Activated CD8-positive, alpha-beta T cell treated with anti-CD3 and anti-CD28 coated beads for 36 hours (primary cell): ENCODE measurements at regions not wholly inside any gene's neighbourhood (a gene's known extent, or its start where the extent isn't known, plus 50 kb on each side); places are given as distances from the start of the nearest gene placed in this dataset.
A peak's percentile ranks its signal among the peaks of the same experiment; 100 is the strongest.

Source experiments
- ATAC-seq: fragments of 200-7000 bp; cut with Tn5 transposase; one replicate; pipeline ENCODE4 v1.10.0; 2021; ENCODE audit warnings: mild to moderate bottlenecking, moderate library complexity
- CTCF ChIA-PET: fragments of 350-600 bp; sonication (Branson Sonifier 250); formaldehyde crosslinking; loops from one replicate; lab custom pipeline; 2021; ENCODE audit warnings: antibody characterized with exemption; lab: Charles Lee
- POLR2A ChIA-PET: fragments of 350-600 bp; sonication (Branson Sonifier 250); formaldehyde crosslinking; loops from one replicate; lab custom pipeline; 2021; ENCODE audit warnings: antibody characterized with exemption; lab: Charles Lee
- DNase-seq: peaks from one replicate; pipeline ENCODE4 v3.0.0-alpha.2; 2020
- H3K27ac Mint-ChIP-seq: one replicate; pipeline ENCODE4 v1.8.0; 2021; ENCODE audit warnings: mild to moderate bottlenecking, mixed read lengths
- H3K27me3 Mint-ChIP-seq: one replicate; pipeline ENCODE4 v1.8.0; 2021; ENCODE audit warnings: mixed read lengths
- H3K36me3 Mint-ChIP-seq: one replicate; pipeline ENCODE4 v1.8.0; 2021; ENCODE audit warnings: low read depth, mixed read lengths
- H3K4me1 Mint-ChIP-seq: one replicate; pipeline ENCODE4 v1.8.0; 2021; ENCODE audit warnings: low read depth, mixed read lengths
- H3K4me3 Mint-ChIP-seq: one replicate; pipeline ENCODE4 v1.8.0; 2021; ENCODE audit warnings: mild to moderate bottlenecking, moderate library complexity, mixed read lengths
- H3K9me3 Mint-ChIP-seq: one replicate; pipeline ENCODE4 v1.8.0; 2021; ENCODE audit warnings: mixed read lengths
- CTCF ChIP-seq: fragments of 200-600 bp; IDR thresholded peaks from one replicate; pipeline ENCODE4 v1.8.0; 2022; ENCODE audit warnings: antibody characterized with exemption, mild to moderate bottlenecking
- intact Hi-C: fragments of 100-400 bp; cut with micrococcal nuclease; formaldehyde crosslinking; loops from one replicate; pipeline ENCODE4 v1.10.0; 2022

DNA sequence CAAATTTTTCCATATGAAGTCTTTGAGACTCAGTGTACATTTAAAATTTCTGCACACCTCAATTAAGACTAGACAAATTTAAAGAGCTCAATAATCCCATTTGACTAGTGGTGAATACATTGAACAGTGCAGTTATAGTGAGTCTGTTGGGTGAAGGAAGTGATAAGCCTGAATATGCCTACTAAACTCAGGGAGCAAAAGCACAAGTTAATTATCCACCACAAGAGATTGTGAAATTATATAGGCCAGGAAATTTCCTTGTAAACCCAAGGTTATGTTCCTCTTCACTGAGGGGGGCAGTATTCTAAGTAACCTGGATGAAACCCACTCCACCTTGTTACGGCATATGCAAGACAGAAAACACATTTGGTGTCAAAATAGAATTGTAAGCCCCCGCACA, 612.9 kb upstream of the DAB2 start:
- ChIA-PET CTCF (no interaction called here), POLR2A (interaction anchor here (0.6 kb wide), 1 partner anchor 240 kb away, joined by 4 read pairs; no protein-coding TSS in a partner anchor)
- no peaks in the 10 kb centered on the region for H3K27me3 Mint-ChIP-seq
- intact Hi-C loops = no loop called here
- no peaks in the 10 kb centered on the region for H3K4me1 Mint-ChIP-seq
- ATAC-seq (no peak), DNase-seq (no peak)
- TF ChIP-seq CTCF = no peak
- no peak overlapping the region for H3K27ac Mint-ChIP-seq
- no peak overlapping the region for H3K4me3 Mint-ChIP-seq
- no peaks in the 10 kb centered on the region for H3K9me3 Mint-ChIP-seq
- no peaks in the 10 kb centered on the region for H3K36me3 Mint-ChIP-seq

GRCh38 chr5:40034441-40034840, 609.7 kb upstream of the DAB2 start:
- Mint-ChIP-seq H3K9me3 (no peaks in the 10 kb centered on the region), H3K4me1 (peaks cover 3% of the 10 kb centered on the region), H3K27ac (no peak overlapping the region), H3K36me3 (no peaks in the 10 kb centered on the region), H3K4me3 (no peak overlapping the region), H3K27me3 (no peaks in the 10 kb centered on the region)
- intact Hi-C loops = no loop called here
- ChIA-PET POLR2A (no interaction called here), CTCF (no interaction called here)
- DNase-seq = no peak
- TF ChIP-seq CTCF = no peak
- no peak for ATAC-seq

- ChIA-PET POLR2A (no interaction called here), CTCF (no interaction called here)
- intact Hi-C loops = no loop called here
- H3K36me3 Mint-ChIP-seq = no peaks in the 10 kb centered on the region
- no peaks in the 10 kb centered on the region for H3K9me3 Mint-ChIP-seq
- no peak overlapping the region for H3K27ac Mint-ChIP-seq
- H3K27me3 Mint-ChIP-seq = no peaks in the 10 kb centered on the region
- H3K4me1 Mint-ChIP-seq = peaks cover 3% of the 10 kb centered on the region
- no peak for ATAC-seq
- peak; percentile 5 for DNase-seq
- H3K4me3 Mint-ChIP-seq = no peak overlapping the region
- TF ChIP-seq CTCF = no peak
Observed at GRCh38 chr5:40033411-40033810, 608.6 kb upstream of the DAB2 start.

- intact Hi-C loops = no loop called here
Observed at GRCh38 chr5:40033009-40033408, 608.2 kb upstream of the DAB2 start.

DNA sequence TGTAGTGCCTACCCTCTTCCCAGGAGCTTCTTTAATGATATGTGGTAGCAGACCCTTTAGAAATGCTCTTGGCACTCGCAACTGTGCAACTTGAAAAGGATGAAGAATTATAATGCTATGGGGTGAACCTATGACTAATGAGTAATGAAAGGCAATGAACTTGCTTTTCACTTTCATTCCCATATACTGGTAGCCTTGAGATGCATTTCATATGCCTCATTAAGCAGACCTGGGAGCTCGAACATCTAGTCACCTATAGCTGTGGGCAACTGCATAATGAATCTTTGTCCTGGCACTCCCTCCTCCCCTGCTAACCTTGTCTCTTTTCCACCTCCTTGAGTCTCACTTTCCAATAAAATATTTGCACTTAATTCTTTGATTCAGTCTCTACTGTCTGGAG, 605.9 kb upstream of the DAB2 start:
- no peak for TF ChIP-seq CTCF
- no peak for DNase-seq
- Mint-ChIP-seq H3K9me3 (peaks cover 3% of the 10 kb centered on the region), H3K4me3 (no peak overlapping the region), H3K27ac (no peak overlapping the region), H3K36me3 (no peaks in the 10 kb centered on the region), H3K27me3 (peaks cover 9% of the 10 kb centered on the region), H3K4me1 (peaks cover 3% of the 10 kb centered on the region)
- POLR2A ChIA-PET = no interaction called here
- CTCF ChIA-PET = no interaction called here
- intact Hi-C loops = no loop called here
- no peak for ATAC-seq

More at GRCh38 chr5:40033009-40033408, 608.2 kb upstream of the DAB2 start:
- Mint-ChIP-seq H3K9me3 (no peaks in the 10 kb centered on the region), H3K4me1 (peaks cover 3% of the 10 kb centered on the region), H3K27ac (no peak overlapping the region), H3K27me3 (no peaks in the 10 kb centered on the region), H3K4me3 (no peak overlapping the region), H3K36me3 (no peaks in the 10 kb centered on the region)
- ChIA-PET CTCF (no interaction called here), POLR2A (no interaction called here)
- no peak for TF ChIP-seq CTCF
- ATAC-seq (no peak), DNase-seq (no peak)
